ENCODE measurements at regions not wholly inside any gene's neighbourhood (a gene's known extent, or its start where the extent isn't known, plus 50 kb on each side); places are given as distances from the start of the nearest gene placed in this dataset.

DNA sequence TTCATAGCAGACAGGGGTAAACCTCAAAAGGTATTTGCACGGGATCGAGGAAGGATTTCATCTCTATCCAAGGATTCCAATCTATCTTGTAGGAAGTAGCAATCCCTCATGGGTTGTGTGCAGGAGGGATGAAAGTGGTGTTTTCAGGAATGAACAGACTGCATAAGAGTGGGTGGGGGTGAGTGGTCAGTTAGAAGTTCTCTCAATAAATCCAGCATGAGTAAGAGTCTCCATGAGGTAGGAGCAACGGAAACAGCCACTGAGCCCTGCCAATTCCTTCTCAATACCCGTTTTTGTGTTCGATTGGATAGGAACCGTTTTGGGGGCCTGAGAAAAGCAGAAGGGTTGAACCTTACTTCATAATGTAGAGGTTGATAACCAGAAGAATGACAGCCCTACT is 375.6 kb downstream of the SOX9 start:
- Histone ChIP-seq H3K36me3 (ENCODE audit: control insufficient read depth in 1 of 2, insufficient read depth in 2 of 2, low read length in 2 of 2) (no peaks in the 10 kb centered on the region), H3K9ac (ENCODE audit: low read depth in 1 of 2, low read length in 2 of 2) (no peak overlapping the region), H3K4me1 (ENCODE audit: control insufficient read depth in 1 of 2, insufficient read depth in 2 of 2, low read length in 2 of 2) (peaks cover 0 to 3% of the 10 kb centered on the region in 2 donors), H3K27ac (ENCODE audit: low read depth, low read length) (no peak overlapping the region), H3K4me3 (ENCODE audit: low read depth in 1 of 2, low read length in 2 of 2) (no peak overlapping the region), H3K9me3 (ENCODE audit: control insufficient read depth in 1 of 2, low read length in 2 of 2) (no peaks in the 10 kb centered on the region), H3K27me3 (ENCODE audit: control insufficient read depth in 1 of 2, insufficient read depth in 2 of 2, low read length in 2 of 2) (no peaks in the 10 kb centered on the region)

DNA sequence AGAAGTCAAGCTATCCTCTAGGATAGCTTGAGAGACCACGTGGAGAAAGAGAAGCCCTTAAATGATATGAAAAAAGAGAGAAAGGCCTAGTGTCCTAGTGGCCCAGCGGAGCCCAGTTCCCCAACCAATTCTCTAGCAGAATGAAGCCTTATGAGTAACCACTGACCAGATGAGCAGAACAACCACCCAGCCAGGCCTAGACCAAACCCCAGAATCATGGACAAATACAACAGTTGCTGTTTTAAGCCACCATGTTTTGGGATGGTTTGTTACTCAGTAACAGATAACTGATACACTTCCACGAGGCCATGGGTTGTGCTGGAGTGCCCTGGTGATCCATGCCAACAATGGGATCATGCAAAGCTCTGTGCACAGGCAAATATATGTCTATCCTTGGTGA is 377.1 kb downstream of the SOX9 start:
- Histone ChIP-seq H3K36me3 (ENCODE audit: control insufficient read depth in 1 of 2, insufficient read depth in 2 of 2, low read length in 2 of 2) (no peaks in the 10 kb centered on the region), H3K4me1 (ENCODE audit: control insufficient read depth in 1 of 2, insufficient read depth in 2 of 2, low read length in 2 of 2) (peaks cover 9 to 17% of the 10 kb centered on the region in 2 donors), H3K4me3 (ENCODE audit: low read depth in 1 of 2, low read length in 2 of 2) (no peak overlapping the region), H3K27ac (ENCODE audit: low read depth, low read length) (no peak overlapping the region), H3K27me3 (ENCODE audit: control insufficient read depth in 1 of 2, insufficient read depth in 2 of 2, low read length in 2 of 2) (no peaks in the 10 kb centered on the region), H3K9me3 (ENCODE audit: control insufficient read depth in 1 of 2, low read length in 2 of 2) (no peaks in the 10 kb centered on the region), H3K9ac (ENCODE audit: low read depth in 1 of 2, low read length in 2 of 2) (no peak overlapping the region)

DNA sequence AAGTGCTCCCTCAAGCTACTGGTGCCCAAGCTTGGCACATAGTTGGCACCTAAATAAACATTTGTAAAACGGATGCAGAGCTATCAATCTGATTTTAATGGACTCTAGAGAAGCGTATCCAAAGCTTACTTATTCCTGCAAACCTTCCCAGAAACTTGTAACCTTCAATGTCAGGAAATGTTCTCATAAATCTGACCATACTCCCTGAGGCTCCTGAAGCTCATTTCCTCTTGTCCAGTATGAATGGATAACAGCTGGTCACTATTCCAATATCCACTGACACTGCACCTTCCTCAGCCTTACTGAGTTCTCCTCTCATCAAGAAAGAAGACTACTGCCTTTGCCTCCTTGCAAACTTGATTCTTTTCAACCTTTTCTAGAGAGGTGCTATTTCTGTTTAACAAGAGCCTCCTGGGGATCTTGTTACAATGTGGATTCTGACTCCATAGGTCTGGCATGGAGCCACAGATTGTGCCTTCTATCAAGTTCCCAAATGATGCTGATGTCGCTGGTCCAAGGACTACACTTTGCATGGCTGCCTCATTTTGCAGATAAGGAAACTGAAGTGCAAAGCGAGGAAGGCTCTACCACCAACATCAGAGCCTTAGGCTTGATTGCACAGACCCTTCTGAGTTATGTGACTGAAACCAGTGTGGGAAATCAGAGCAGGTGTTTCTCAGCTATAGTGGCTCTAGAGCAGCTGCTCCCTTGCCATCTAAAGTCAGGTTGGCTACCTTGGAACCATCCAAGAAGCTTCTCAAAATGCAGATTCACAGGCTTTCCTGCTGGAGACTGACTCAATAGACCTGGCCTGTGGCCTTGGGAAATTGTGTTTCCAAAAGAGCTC is 377.8 kb downstream of the SOX9 start:
- Histone ChIP-seq H3K36me3 (ENCODE audit: control insufficient read depth in 1 of 2, insufficient read depth in 2 of 2, low read length in 2 of 2) (no peaks in the 10 kb centered on the region), H3K9me3 (ENCODE audit: control insufficient read depth in 1 of 2, low read length in 2 of 2) (no peaks in the 10 kb centered on the region), H3K4me1 (ENCODE audit: control insufficient read depth in 1 of 2, insufficient read depth in 2 of 2, low read length in 2 of 2) (peaks cover 11 to 18% of the 10 kb centered on the region in 2 donors), H3K27me3 (ENCODE audit: control insufficient read depth in 1 of 2, insufficient read depth in 2 of 2, low read length in 2 of 2) (no peaks in the 10 kb centered on the region), H3K27ac (ENCODE audit: low read depth, low read length) (no peak overlapping the region), H3K9ac (ENCODE audit: low read depth in 1 of 2, low read length in 2 of 2) (no peak overlapping the region), H3K4me3 (ENCODE audit: low read depth in 1 of 2, low read length in 2 of 2) (no peak overlapping the region)

DNA sequence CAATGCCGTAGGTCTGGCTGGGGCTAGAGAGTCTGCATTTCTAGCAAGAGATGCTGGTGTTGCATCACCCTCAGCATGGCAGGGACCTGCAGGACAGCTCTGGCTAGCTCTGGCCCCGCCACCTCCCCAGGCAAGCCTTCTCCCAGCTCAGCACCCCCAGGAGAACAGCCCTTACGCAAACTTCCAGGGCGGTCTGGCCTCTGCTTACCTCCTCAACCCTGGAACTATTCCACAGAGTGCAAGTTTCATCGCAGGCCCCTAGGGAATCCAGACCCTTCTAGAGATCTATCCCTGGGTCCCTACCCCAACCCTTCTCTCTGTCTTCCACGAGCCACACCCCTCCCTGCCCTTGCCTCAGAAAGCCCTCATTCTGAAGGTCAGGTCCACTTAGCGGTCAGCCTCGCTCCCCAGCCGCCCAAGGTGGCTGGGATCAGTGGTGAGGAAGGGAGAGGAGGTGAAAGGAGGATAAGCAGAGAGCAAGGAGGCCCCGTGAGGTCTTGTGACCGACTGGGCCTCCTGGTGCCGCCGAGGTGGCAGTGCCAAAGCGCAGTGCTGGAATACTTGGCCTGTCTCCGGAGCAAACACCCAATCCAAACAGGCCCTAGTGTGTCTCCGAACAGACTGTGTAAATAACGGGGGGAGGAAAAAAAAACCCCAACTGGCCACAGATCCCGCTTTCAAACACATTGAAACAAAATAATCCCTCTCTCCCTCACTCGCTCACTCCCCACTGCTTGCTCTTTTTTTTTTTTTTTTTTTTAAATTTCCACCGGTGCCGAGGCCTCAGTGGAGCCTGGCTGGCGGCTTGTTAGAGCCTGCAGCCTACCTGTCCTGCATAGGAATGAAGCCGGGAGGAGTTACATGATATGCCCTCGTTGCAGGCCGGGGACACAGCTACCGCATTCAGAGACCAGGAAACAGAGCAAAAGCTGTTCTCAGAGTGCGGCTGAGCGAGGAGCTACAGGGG is 380.9 kb downstream of the SOX9 start:
- H3K27me3 ChIP-seq (ENCODE audit: control insufficient read depth in 1 of 2, insufficient read depth in 2 of 2, low read length in 2 of 2): no peaks in the 10 kb centered on the region
- no peaks in the 10 kb centered on the region for H3K9me3 ChIP-seq (ENCODE audit: control insufficient read depth in 1 of 2, low read length in 2 of 2)
- H3K4me3 ChIP-seq (ENCODE audit: low read depth in 1 of 2, low read length in 2 of 2): no peak overlapping the region
- peaks cover 11 to 18% of the 10 kb centered on the region in 2 donors for H3K4me1 ChIP-seq (ENCODE audit: control insufficient read depth in 1 of 2, insufficient read depth in 2 of 2, low read length in 2 of 2)
- peak overlapping the region in 1 of 2 donors; percentile 17 for H3K9ac ChIP-seq (ENCODE audit: low read depth in 1 of 2, low read length in 2 of 2)
- H3K27ac ChIP-seq (ENCODE audit: low read depth, low read length): no peak overlapping the region
- no peaks in the 10 kb centered on the region for H3K36me3 ChIP-seq (ENCODE audit: control insufficient read depth in 1 of 2, insufficient read depth in 2 of 2, low read length in 2 of 2)

DNA sequence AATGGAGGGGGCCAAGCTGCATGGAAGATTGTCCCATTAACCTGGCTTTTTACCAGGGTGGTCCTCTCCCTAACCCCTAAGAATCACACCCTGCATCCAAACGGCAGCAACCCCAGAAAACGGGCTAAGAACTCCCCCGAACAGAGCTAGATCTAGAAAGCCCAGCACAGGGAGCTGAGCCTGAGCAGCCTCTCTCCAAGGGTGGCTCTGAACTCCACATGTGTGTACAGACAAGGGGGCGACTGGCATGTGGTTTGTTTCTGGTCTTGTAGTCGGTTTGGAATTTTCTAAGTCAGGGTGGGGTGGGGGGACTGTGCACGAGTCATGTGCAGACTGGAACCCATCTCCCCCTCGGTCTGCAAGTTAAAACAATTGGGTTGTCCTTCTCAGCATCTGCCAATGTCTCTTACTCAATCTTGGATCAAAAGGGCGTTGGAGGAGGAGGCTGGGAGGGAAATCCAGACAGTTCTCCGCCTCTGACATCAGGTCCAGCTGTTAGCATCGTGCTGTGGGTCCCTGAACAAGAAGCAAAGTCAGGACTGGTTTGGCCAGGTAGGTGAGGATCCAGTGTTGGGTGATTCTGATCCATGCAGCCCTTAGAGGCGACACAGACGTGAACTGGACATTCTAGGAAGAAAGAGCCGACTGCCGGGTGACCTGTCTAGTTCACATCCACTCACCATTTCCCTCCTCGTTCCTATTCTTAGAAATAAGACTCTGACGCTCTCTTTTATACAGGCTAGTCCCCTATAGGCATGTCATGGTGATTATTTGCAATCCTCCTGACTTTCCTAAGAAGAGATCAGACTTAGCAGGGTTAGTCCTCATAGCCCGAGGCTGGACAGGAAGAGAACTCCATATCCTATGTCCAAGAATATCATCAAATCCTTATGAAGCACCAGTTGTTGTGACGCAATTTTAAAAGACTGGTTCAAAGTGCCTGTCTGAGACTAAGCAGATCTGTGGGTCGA is 381.8 kb downstream of the SOX9 start:
- no peak overlapping the region for H3K27ac ChIP-seq (ENCODE audit: low read depth, low read length)
- H3K9ac ChIP-seq (ENCODE audit: low read depth in 1 of 2, low read length in 2 of 2): no peak overlapping the region
- peaks cover 11 to 18% of the 10 kb centered on the region in 2 donors for H3K4me1 ChIP-seq (ENCODE audit: control insufficient read depth in 1 of 2, insufficient read depth in 2 of 2, low read length in 2 of 2)

DNA sequence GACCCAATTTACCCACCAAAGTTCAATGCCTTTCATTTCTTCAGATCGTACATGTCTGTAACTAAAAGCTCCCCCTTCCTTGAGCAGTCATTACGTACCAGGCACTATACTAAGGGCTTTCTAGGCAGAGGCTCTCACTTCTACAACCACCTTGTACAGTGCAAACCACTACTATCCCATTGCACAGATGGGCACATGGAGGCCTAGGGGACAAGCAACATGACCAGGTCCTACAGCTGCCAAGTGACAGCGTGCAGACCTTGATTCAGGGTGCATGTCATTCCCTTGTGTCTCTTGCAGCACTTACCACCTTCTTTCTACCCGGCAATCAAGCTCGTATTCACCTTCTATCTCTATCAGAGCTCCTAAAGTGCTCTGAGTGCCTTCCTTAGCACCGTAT is 382.7 kb downstream of the SOX9 start:
- H3K36me3 ChIP-seq (ENCODE audit: control insufficient read depth in 1 of 2, insufficient read depth in 2 of 2, low read length in 2 of 2): no peaks in the 10 kb centered on the region
- no peaks in the 10 kb centered on the region for H3K27me3 ChIP-seq (ENCODE audit: control insufficient read depth in 1 of 2, insufficient read depth in 2 of 2, low read length in 2 of 2)
- H3K4me3 ChIP-seq (ENCODE audit: low read depth in 1 of 2, low read length in 2 of 2): no peak overlapping the region
- peaks cover 11 to 18% of the 10 kb centered on the region in 2 donors for H3K4me1 ChIP-seq (ENCODE audit: control insufficient read depth in 1 of 2, insufficient read depth in 2 of 2, low read length in 2 of 2)
- H3K9me3 ChIP-seq (ENCODE audit: control insufficient read depth in 1 of 2, low read length in 2 of 2): no peaks in the 10 kb centered on the region
- H3K27ac ChIP-seq (ENCODE audit: low read depth, low read length): no peak overlapping the region
- H3K9ac ChIP-seq (ENCODE audit: low read depth in 1 of 2, low read length in 2 of 2): no peak overlapping the region

More for the DNA sequence above, 381.8 kb downstream of the SOX9 start:
- Histone ChIP-seq H3K9me3 (ENCODE audit: control insufficient read depth in 1 of 2, low read length in 2 of 2) (no peaks in the 10 kb centered on the region), H3K36me3 (ENCODE audit: control insufficient read depth in 1 of 2, insufficient read depth in 2 of 2, low read length in 2 of 2) (no peaks in the 10 kb centered on the region), H3K27me3 (ENCODE audit: control insufficient read depth in 1 of 2, insufficient read depth in 2 of 2, low read length in 2 of 2) (no peaks in the 10 kb centered on the region), H3K4me3 (ENCODE audit: low read depth in 1 of 2, low read length in 2 of 2) (no peak overlapping the region)

DNA sequence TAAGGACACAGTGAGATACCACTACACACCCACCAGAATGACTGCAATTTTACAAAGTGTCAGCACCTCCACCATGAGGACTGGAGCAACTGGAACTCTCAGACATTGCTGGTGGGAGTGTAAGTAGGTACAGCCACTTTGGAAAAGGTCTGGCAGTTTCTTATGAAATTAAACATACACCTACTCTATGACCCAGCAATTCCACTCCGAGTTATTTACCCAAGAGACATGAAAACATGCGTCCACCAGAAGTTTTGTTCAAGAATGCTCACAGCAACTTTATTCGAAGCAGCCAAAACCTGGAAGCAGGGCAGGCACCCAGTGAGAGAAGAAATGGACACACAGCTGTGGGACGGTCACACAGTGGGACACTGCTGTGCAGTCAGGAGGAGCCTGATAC is 384.0 kb downstream of the SOX9 start:
- no peaks in the 10 kb centered on the region for H3K36me3 ChIP-seq (ENCODE audit: control insufficient read depth in 1 of 2, insufficient read depth in 2 of 2, low read length in 2 of 2)
- peaks cover 16 to 18% of the 10 kb centered on the region in 2 donors for H3K4me1 ChIP-seq (ENCODE audit: control insufficient read depth in 1 of 2, insufficient read depth in 2 of 2, low read length in 2 of 2)
- no peak overlapping the region for H3K4me3 ChIP-seq (ENCODE audit: low read depth in 1 of 2, low read length in 2 of 2)
- H3K27ac ChIP-seq (ENCODE audit: low read depth, low read length): no peak overlapping the region
- no peaks in the 10 kb centered on the region for H3K9me3 ChIP-seq (ENCODE audit: control insufficient read depth in 1 of 2, low read length in 2 of 2)
- no peak overlapping the region for H3K9ac ChIP-seq (ENCODE audit: low read depth in 1 of 2, low read length in 2 of 2)
- H3K27me3 ChIP-seq (ENCODE audit: control insufficient read depth in 1 of 2, insufficient read depth in 2 of 2, low read length in 2 of 2): no peaks in the 10 kb centered on the region

DNA sequence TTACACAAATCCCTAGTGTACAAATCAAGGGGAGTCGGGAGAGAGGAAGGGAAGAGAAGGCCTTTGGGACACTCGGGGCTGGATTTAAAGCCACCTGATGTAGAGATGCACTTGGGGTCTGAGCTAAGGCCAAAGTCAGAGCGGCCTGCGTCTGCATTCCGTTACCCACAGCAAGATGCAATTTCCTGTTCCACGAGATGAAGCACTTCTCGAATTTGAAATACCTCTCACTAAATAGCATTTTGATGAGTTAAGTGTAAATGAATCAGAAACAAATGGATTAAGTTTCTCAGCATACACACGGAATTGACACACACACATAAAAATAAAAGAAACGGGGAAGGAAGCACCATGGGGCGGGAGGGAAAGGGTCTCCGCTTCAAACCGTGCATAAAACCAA is 386.0 kb downstream of the SOX9 start:
- H3K27ac ChIP-seq (ENCODE audit: low read depth, low read length): no peak overlapping the region
- peaks cover 25 to 35% of the 10 kb centered on the region in 2 donors for H3K4me1 ChIP-seq (ENCODE audit: control insufficient read depth in 1 of 2, insufficient read depth in 2 of 2, low read length in 2 of 2)
- H3K9me3 ChIP-seq (ENCODE audit: control insufficient read depth in 1 of 2, low read length in 2 of 2): no peaks in the 10 kb centered on the region

DNA sequence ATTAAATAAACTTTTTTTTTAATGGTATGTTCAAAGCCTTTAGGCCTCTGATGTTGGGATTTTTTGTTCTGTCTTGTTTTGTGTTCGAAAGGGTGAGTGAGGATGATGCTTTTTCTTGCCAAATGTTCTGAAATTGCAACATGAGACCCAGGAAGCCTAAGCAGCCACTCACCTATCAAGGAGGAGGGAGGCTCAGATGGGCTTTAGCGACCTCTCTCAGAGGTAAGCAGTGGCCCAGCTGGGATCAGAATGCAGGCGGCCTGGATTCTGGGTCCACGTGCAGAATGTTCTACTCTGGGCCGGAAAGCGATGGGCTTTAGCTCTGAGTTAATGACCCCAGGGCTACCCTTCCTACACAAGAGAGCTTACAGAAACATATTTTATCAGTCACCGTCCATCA is 386.6 kb downstream of the SOX9 start:
- H3K4me1 ChIP-seq (ENCODE audit: control insufficient read depth in 1 of 2, insufficient read depth in 2 of 2, low read length in 2 of 2): peaks cover 26 to 34% of the 10 kb centered on the region in 2 donors
- no peak overlapping the region for H3K4me3 ChIP-seq (ENCODE audit: low read depth in 1 of 2, low read length in 2 of 2)
- no peak overlapping the region for H3K27ac ChIP-seq (ENCODE audit: low read depth, low read length)

More for the DNA sequence above, 386.0 kb downstream of the SOX9 start:
- Histone ChIP-seq H3K9ac (ENCODE audit: low read depth in 1 of 2, low read length in 2 of 2) (no peak overlapping the region), H3K4me3 (ENCODE audit: low read depth in 1 of 2, low read length in 2 of 2) (no peak overlapping the region), H3K36me3 (ENCODE audit: control insufficient read depth in 1 of 2, insufficient read depth in 2 of 2, low read length in 2 of 2) (no peaks in the 10 kb centered on the region), H3K27me3 (ENCODE audit: control insufficient read depth in 1 of 2, insufficient read depth in 2 of 2, low read length in 2 of 2) (no peaks in the 10 kb centered on the region)

More for the DNA sequence above, 386.6 kb downstream of the SOX9 start:
- H3K9me3 ChIP-seq (ENCODE audit: control insufficient read depth in 1 of 2, low read length in 2 of 2): no peaks in the 10 kb centered on the region
- H3K9ac ChIP-seq (ENCODE audit: low read depth in 1 of 2, low read length in 2 of 2): no peak overlapping the region
- no peaks in the 10 kb centered on the region for H3K36me3 ChIP-seq (ENCODE audit: control insufficient read depth in 1 of 2, insufficient read depth in 2 of 2, low read length in 2 of 2)
- no peaks in the 10 kb centered on the region for H3K27me3 ChIP-seq (ENCODE audit: control insufficient read depth in 1 of 2, insufficient read depth in 2 of 2, low read length in 2 of 2)

All from duodenal mucosa (tissue), 2 donors.